GM19023 (cell line): ENCODE measurements at regions not wholly inside any gene's neighbourhood (a gene's known extent, or its start where the extent isn't known, plus 50 kb on each side); places are given as distances from the start of the nearest gene placed in this dataset.
"Not testable (repeated sequence)": the region's sequence is repeated elsewhere in the genome, so short reads cannot be mapped to it uniquely, and the experiment has no call there.

ENCODE experiments used
- ATAC-seq: cut with Tn5 transposase; IDR thresholded peaks from one replicate; pipeline ENCODE4 v1.9.1; 2021; ENCODE audit warnings: mild to moderate bottlenecking, moderate library complexity; ENCODE audit not compliant: unreplicated experiment

GRCh38 chr6:21874372-21874771 lies 280.8 kb downstream of the SOX4 start:
- ATAC-seq = no peak

GRCh38 chr6:21877037-21877436 lies 283.5 kb downstream of the SOX4 start:
- not testable (repeated sequence) for ATAC-seq

GRCh38 chr6:21880249-21880648 lies 286.7 kb downstream of the SOX4 start:
- not testable (repeated sequence) for ATAC-seq

- no peak for ATAC-seq
Measured at GRCh38 chr6:21881969-21882465, 288.5 kb downstream of the SOX4 start.

GRCh38 chr6:21883595-21884328 lies 290.2 kb downstream of the SOX4 start:
- ATAC-seq = no peak

GRCh38 chr6:21885111-21885510 lies 291.6 kb downstream of the SOX4 start:
- ATAC-seq = no peak

GRCh38 chr6:21885532-21886114 lies 292.1 kb downstream of the SOX4 start:
- ATAC-seq = no peak

GRCh38 chr6:21886542-21887151 lies 293.1 kb downstream of the SOX4 start:
- ATAC-seq = no peak

GRCh38 chr6:21887231-21888185 lies 294.0 kb downstream of the SOX4 start:
- no peak for ATAC-seq

GRCh38 chr6:21891080-21891479 lies 297.5 kb downstream of the SOX4 start:
- ATAC-seq = no peak

- no peak for ATAC-seq
Measured at GRCh38 chr6:21893793-21894192, 300.2 kb downstream of the SOX4 start.

- no peak for ATAC-seq
Measured at GRCh38 chr6:21895555-21895954, 302.0 kb downstream of the SOX4 start.

GRCh38 chr6:21898107-21898796 lies 304.7 kb downstream of the SOX4 start:
- ATAC-seq = no peak

- ATAC-seq = no peak
Measured at GRCh38 chr6:21899708-21900107, 306.2 kb downstream of the SOX4 start.

GRCh38 chr6:21900730-21901129 lies 307.2 kb downstream of the SOX4 start:
- no peak for ATAC-seq

- ATAC-seq = no peak
Measured at GRCh38 chr6:21902628-21903169, 309.1 kb downstream of the SOX4 start.

- ATAC-seq = no peak
Measured at GRCh38 chr6:21905531-21905930, 312.0 kb downstream of the SOX4 start.

- no peak for ATAC-seq
Measured at GRCh38 chr6:21906826-21907225, 313.3 kb downstream of the SOX4 start.

GRCh38 chr6:21907291-21907690 lies 313.7 kb downstream of the SOX4 start:
- ATAC-seq = no peak
